ENCODE measurements at regions not wholly inside any gene's neighbourhood (a gene's known extent, or its start where the extent isn't known, plus 50 kb on each side); places are given as distances from the start of the nearest gene placed in this dataset.

DNA sequence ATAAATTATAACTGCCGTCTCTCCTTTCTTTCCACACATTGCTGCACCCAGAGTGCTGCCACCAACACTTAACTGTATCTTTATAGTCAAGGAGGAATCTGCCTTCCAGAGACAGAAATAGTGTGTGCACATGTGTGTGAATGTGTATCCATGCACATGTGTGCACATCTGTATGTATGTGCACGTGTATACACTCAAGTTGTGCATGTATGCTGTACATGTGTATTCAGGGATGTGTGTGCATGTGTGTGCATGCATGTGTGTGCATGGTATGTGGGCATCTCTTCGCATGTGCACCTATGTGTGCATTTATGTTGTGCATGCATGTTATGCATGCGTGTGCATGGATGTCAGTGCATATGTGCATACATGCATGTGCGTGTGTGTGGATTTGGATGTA lies 253.3 kb downstream of the KLF6 start:
- Mint-ChIP-seq H3K27me3 (peaks cover 4% of the 10 kb centered on the region), H3K9me3 (no peaks in the 10 kb centered on the region), H3K4me3 (no peak overlapping the region), H3K4me1 (peaks cover 0 to 8% (median 1%) of the 10 kb centered on the region in 3 donors), H3K36me3 (peaks cover 3% of the 10 kb centered on the region), H3K27ac (no peak overlapping the region)

DNA sequence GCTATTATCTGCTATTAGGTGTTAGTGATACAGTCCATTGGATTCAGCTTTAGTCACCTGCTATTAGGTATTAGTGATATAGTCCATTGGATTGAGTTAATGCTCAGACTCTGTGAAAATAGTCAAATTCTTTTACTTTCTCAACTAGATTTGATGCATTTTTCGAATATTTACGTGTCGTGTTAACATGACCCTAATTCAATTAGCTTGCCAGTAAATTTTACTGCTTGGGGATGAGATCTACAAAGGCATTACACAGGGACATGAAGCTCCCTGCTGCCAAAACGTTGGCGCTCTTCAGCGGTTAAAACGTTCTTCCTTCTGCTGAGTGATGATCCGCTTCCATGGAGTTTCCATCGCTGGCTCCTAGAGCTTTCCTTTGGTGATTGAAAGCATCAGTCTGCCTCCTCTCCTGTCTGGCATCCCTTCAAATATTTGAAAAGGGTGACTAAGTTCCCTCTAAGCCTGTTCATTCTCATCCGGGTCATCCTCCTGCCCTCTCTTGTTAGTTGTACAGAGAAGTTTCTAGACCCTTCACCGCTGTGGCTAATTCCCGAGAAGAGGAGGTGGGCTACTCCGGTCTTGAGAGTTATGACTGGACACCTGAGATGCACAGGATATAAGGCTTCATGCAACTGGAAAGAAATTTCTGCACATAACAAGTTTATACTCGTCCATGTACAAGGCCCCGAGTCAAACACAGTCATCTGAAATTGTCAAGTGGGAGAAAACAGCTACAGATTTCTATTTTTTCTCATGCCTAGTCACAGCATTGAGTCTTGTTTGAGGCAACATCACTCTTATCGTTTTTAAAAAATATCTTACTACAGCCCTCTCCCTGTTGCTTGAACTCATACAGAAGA lies 254.0 kb downstream of the KLF6 start:
- Mint-ChIP-seq H3K36me3 (peaks cover 3% of the 10 kb centered on the region), H3K4me3 (no peak overlapping the region), H3K9me3 (no peaks in the 10 kb centered on the region), H3K4me1 (peaks cover 0 to 8% (median 1%) of the 10 kb centered on the region in 3 donors), H3K27ac (no peak overlapping the region), H3K27me3 (peaks cover 4% of the 10 kb centered on the region)

DNA sequence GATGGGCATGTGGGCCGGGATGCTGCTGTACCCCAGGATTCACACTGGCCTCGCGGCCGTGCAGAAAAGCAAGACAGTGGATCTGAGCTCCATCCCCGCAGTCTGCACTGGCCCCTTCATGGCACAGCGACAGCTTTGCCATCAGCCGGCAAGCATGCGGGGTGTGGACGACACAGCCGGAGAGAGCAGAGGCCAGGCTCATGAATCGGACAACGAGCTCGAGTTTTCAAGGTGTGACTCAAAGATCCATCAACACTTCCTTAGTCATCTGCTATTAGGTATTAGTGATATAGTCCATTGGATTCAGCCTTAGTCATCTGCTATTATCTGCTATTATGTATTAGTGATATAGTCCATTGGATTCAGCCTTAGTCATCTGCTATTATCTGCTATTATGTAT lies 254.7 kb downstream of the KLF6 start:
- Mint-ChIP-seq H3K4me3 (no peak overlapping the region), H3K4me1 (peaks cover 0 to 8% (median 1%) of the 10 kb centered on the region in 3 donors), H3K27ac (no peak overlapping the region), H3K36me3 (peaks cover 3% of the 10 kb centered on the region), H3K27me3 (peaks cover 4% of the 10 kb centered on the region), H3K9me3 (peaks cover 0 to 2% (median 0%) of the 10 kb centered on the region in 3 donors)

DNA sequence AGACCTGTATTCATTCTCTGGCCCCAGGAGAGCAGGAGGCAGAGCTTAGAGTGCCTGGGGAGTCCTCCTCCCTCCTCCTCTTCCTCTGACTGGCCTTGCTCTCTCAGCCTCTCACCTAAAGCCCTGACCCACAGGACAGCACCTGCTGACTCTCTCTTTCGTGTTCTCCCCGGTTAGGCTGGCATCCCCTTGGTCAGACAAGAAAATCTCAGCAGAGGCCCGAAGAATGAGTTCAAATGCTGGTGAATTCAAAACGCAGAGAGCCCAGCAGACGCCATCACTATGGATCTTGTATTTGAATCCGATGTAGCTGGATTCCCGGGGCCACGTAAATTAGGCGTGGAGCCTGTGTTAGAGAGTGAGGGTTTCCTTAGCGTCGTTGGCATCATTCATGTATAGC lies 255.3 kb downstream of the KLF6 start:
- Mint-ChIP-seq H3K4me1 (peaks cover 0 to 8% (median 1%) of the 10 kb centered on the region in 3 donors), H3K27me3 (peaks cover 4% of the 10 kb centered on the region), H3K27ac (no peak overlapping the region), H3K9me3 (peaks cover 0 to 2% (median 0%) of the 10 kb centered on the region in 3 donors), H3K4me3 (peak overlapping the region in 1 of 4 donors; percentile 87), H3K36me3 (peaks cover 3% of the 10 kb centered on the region)

DNA sequence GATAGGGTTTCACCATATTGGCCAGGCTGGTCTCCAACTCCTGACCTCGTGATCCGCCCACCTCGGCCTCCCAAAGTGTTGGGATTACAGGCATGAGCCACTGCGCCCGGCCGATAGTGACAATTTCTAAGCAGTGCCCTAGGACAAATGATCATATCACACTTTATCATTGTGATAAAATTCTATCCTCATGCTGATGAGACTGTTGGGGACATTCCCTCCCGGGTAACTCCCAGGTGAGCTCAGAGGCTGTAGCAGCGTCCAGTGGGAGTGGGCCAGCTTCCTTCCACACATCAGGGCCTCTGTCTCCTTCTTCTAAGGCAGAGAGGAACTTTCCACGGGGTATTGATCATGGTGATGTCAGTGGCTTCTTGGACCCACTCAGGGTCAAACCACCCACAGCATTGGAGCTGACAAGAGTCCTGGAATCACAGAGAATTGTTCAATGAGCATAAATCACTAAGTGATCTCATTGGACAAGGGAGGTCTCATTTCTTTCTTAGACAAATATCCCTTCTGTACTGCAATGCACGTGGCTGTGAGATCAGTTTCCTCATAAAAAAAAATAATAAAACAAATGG lies 256.1 kb downstream of the KLF6 start:
- Mint-ChIP-seq H3K9me3 (peaks cover 0 to 2% (median 0%) of the 10 kb centered on the region in 3 donors), H3K27ac (no peak overlapping the region), H3K4me3 (no peak overlapping the region), H3K27me3 (peaks cover 4% of the 10 kb centered on the region), H3K4me1 (peaks cover 0 to 8% (median 1%) of the 10 kb centered on the region in 3 donors), H3K36me3 (peaks cover 2% of the 10 kb centered on the region)

DNA sequence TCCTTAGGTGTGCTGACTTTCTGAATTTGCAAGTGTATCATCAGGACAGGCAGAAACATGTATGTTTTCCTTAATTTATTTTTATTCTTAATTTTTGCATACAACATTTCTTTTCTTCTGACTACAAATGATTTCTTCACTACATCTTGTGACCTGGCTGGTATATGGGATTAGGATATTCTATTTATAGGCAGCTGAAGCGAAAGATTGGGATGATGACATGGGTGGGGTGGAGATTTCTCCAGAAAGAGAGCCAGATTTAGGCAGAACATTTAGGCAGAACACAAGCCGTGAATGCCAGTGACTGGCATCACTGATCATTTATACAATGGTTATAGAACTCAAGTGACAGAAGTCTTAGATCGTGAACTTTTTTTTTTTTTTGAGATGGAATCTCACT lies 256.7 kb downstream of the KLF6 start:
- no peak overlapping the region for H3K4me3 Mint-ChIP-seq
- H3K27me3 Mint-ChIP-seq, result peaks cover 4% of the 10 kb centered on the region
- peaks cover 0 to 2% (median 0%) of the 10 kb centered on the region in 3 donors for H3K9me3 Mint-ChIP-seq
- H3K4me1 Mint-ChIP-seq, result peaks cover 0 to 6% (median 1%) of the 10 kb centered on the region in 3 donors
- H3K36me3 Mint-ChIP-seq, result no peaks in the 10 kb centered on the region
- no peak overlapping the region for H3K27ac Mint-ChIP-seq

DNA sequence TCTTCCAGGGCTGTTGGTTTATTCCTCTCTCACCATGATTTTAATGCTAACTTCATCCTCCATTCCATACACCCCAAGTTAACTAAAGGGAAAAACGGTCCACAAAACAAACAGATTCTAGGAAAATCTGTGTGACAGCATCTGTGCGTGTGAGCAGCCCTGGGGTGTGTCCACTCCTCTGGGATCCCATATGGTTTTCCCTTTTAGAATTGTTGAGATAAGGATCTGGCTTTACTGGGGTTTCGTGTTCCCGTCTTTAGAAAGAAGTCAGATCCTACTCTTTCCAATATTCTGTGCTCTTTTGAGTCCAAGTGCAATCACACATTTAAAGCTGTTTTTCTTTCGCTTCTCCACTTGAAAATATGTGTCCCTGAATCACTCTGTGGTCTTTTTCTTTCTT lies 257.1 kb downstream of the KLF6 start:
- Mint-ChIP-seq H3K4me1 (peaks cover 0 to 5% (median 1%) of the 10 kb centered on the region in 3 donors), H3K27me3 (peaks cover 4% of the 10 kb centered on the region), H3K9me3 (peaks cover 0 to 2% (median 0%) of the 10 kb centered on the region in 3 donors), H3K36me3 (no peaks in the 10 kb centered on the region), H3K27ac (no peak overlapping the region), H3K4me3 (no peak overlapping the region)

DNA sequence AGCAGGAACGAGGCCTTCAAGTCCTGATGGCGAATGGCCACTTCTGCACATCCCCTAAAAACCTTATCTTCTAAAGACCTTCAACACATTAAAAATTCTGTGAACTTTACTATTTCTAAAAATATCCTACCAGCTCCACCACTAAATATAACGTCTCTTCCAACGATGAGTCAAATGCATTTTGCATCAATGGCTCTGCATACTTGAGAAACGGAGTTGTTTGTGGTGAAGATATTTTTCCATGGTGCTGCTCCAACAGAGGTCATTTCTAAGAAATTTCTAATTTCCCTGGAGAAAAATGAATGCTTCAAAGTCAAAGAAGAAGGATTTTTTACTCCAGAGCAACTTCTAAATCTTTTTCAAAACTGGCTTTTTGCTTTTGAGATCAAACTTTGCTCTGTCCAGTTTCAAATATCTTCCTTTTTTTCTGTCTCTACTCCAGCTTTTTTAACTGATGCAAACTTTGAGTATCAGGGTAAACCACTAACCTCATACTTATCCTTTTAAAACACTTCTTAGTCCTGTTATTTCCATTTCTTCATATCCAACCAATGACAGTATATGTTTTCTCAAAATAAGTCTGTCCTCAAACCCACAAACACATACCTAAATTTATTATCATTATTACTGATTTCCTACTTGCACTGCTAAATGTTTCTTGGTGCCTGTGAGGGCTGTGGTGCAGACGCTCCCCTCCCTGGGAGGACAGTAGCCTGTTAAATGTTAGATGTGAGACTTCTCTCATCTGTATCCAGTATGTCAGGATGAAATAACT lies 258.1 kb downstream of the KLF6 start:
- Mint-ChIP-seq H3K27me3 (peaks cover 8% of the 10 kb centered on the region), H3K36me3 (no peaks in the 10 kb centered on the region), H3K4me3 (no peak overlapping the region), H3K27ac (no peak overlapping the region), H3K4me1 (peaks cover 0 to 5% (median 1%) of the 10 kb centered on the region in 3 donors), H3K9me3 (peaks cover 0 to 2% (median 0%) of the 10 kb centered on the region in 3 donors)

DNA sequence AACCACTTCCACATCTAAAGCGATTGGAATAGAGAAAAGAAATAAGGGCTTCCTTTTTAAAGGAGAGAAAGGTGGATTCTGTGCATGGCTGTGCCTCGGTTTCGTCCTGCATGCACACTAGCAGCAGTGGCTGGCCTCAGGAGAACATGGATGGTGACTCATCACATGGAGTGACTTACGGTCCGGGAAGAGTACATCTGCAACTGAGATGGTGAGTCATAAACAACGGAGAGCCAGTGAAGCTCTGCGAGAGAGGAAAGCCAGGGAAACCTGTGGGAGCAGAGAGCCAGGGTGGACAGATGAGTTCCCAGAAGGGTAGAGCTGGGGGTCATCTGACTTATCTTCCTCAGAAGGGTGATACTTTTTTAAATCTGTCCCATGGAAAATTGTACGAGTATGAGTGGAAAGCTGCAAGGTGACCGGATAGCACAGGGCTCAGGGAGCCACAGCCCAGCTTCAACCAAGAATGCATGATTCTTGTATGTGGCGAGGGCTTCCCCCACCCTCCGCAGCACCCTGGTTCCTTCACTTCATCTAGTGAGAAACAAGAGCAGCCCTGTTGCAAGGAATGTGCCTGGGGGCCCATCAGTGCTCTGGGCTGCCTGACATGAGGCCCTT lies 259.1 kb downstream of the KLF6 start:
- Mint-ChIP-seq H3K36me3 (no peaks in the 10 kb centered on the region), H3K27me3 (peaks cover 8% of the 10 kb centered on the region), H3K9me3 (peaks cover 0 to 2% (median 0%) of the 10 kb centered on the region in 3 donors), H3K4me3 (no peak overlapping the region), H3K4me1 (peaks cover 0 to 5% (median 1%) of the 10 kb centered on the region in 3 donors), H3K27ac (no peak overlapping the region)

DNA sequence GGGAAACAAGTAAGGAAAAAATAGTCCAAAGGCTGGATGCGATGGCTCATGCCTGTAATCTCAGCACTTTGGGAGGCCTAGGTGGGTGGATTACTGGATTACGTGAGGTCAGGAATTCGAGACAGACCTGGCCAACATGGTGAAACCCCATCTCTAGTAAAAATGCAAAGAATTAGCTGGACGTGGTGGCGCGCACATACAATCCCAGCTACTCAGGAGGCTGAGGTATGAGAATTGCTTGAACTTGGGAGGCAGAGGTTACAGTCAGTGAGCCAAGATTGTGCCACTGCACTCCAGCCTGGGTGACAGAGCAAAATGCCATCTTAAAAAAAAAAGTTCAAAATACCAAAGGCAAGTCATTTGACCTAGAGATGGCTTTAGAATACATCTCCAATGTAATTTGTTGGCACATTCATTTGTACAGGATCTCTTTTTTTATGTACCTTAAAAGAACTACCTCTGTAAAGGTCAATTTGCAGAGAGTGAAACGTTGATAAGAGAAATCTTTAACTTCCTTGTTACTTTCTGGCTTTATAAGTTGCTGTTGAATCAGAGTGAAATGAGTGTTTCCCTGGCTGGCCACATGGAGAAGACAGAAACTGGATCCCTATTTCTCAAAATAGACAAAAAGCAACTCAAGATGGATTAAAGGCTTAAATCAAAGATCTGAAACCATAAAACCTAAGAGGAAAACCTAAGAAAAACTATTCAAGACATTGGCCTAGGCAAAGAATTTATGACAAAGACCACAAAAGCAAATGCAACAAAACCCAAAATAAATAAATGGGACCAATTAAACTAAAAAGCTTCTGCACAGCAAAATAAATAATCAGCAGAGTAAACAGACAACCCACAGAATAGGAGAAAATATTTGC lies 260.7 kb downstream of the KLF6 start:
- H3K4me1 Mint-ChIP-seq, result peaks cover 0 to 5% (median 1%) of the 10 kb centered on the region in 3 donors
- H3K27me3 Mint-ChIP-seq, result peaks cover 5% of the 10 kb centered on the region
- no peaks in the 10 kb centered on the region for H3K36me3 Mint-ChIP-seq
- no peak overlapping the region for H3K27ac Mint-ChIP-seq
- no peak overlapping the region for H3K4me3 Mint-ChIP-seq
- H3K9me3 Mint-ChIP-seq, result peaks cover 0 to 2% (median 0%) of the 10 kb centered on the region in 3 donors

DNA sequence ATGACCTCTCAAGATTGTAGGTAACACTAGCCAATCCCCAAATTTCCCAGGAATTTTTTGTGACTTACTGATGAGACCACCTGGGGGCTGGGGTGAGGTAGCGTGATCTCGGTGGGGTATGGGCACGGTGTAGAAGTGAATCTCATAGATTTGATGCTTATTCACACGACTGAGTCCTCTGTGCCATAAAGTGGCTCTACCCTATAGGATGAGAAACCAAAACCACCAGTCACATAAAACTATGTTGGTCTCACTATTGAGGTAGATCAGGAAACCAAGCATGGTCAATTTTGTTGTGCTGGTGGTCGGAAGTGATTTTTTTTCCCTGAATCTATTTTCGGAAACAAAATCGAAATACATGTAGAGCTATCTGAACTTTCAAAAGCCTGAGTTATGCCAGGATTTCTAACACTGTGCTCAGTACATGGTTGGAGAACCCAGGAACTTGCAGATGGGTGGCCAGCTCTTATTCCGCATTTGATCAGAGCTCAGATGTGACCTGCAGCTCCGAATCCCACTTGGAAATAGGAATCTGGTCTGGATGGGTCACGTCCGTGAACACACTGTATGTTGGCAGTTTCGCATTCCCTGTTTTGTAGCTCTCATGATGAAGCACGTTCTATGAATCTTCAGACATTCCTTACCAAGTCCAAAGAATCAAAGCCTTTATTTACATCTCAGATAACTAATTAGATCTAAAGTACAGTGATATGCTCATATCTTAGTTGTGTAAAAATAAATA lies 261.5 kb downstream of the KLF6 start:
- Mint-ChIP-seq H3K9me3 (peaks cover 2 to 3% (median 3%) of the 10 kb centered on the region in 3 donors), H3K27ac (no peak overlapping the region), H3K27me3 (peaks cover 8% of the 10 kb centered on the region), H3K4me3 (no peak overlapping the region), H3K4me1 (peaks cover 0 to 5% (median 1%) of the 10 kb centered on the region in 3 donors), H3K36me3 (no peaks in the 10 kb centered on the region)

DNA sequence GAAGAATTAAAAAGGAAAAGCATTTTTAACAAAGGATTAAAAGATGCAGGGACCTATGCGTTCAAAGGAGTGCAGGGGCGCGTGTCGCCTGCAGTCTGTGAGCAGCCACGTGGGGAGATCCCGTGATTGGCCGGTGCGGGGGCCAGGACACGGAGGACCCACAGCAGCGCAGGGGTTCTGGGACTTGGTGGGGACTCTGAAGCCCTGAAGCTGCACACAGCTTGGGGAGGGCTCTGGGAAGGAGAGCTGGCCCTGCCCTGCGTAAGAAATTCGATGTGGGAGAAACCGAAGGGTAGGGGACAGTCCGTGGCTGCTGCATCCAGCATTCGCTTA lies 268.1 kb downstream of the KLF6 start:
- no peaks in the 10 kb centered on the region for H3K4me1 Mint-ChIP-seq

DNA sequence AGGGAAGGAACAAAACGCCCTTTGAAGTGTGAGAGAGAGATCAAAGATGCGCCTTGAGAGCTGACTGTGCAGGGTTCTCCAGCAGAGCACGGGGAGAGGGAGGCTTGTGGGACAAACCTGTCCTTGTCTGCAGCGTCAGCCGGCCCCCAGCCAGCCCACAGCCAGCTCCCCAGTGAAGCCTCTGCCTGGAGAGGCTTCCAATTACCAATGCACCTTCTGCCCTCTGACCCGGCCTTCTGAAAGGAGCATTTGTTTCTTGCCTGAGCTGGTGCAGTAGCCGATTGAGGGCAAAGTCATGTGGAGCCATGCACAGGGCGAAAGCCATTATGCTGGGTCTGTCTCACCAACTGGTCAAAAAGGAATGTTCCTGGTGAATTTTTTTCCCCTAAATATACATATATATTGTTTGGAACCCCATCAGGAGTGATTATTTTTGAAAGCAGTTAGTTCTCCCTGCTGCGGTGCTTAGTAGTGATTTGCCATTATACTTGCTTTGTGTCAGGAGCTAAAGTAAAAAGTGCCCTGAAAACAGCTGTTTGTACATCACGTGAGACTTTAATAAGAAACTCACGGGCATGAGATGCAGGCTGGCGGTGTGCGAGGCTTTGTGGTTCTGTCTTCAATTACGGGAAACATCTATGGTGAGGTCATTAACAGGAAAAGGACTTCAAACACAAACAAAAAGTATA lies 268.6 kb downstream of the KLF6 start:
- H3K27me3 Mint-ChIP-seq, result peaks cover 4% of the 10 kb centered on the region
- H3K27ac Mint-ChIP-seq, result peak overlapping the region in 1 of 3 donors; percentile 55
- peaks cover 0 to 16% (median 3%) of the 10 kb centered on the region in 3 donors for H3K9me3 Mint-ChIP-seq
- H3K4me1 Mint-ChIP-seq, result no peaks in the 10 kb centered on the region
- H3K36me3 Mint-ChIP-seq, result no peaks in the 10 kb centered on the region
- H3K4me3 Mint-ChIP-seq, result no peak overlapping the region

More for the DNA sequence above, 268.1 kb downstream of the KLF6 start:
- H3K4me3 Mint-ChIP-seq, result no peak overlapping the region
- H3K36me3 Mint-ChIP-seq, result no peaks in the 10 kb centered on the region
- peaks cover 4% of the 10 kb centered on the region for H3K27me3 Mint-ChIP-seq
- H3K9me3 Mint-ChIP-seq, result peaks cover 0 to 16% (median 3%) of the 10 kb centered on the region in 3 donors
- H3K27ac Mint-ChIP-seq, result peak overlapping the region in 1 of 3 donors; percentile 55
